Lower leg skin (tissue), 4 donors: ENCODE measurements at regions not wholly inside any gene's neighbourhood (a gene's known extent, or its start where the extent isn't known, plus 50 kb on each side); places are given as distances from the start of the nearest gene placed in this dataset.

Experiments
- DNase-seq, 2 donors: peaks; one replicate each; pipeline ENCODE4 v3.0.0-alpha.2; 2019; ENCODE audit warnings: low spot score in 2 of 2
- H3K4me3 ChIP-seq: fragments of 200-600 bp; sonication (generic); 2 replicates; pipeline ENCODE4 v1.5.1; 2017; ENCODE audit warnings: mild to moderate bottlenecking, low read depth; ENCODE audit not compliant: poor library complexity, severe bottlenecking
- CTCF ChIP-seq, 3 donors: fragments of 450-650 bp; IDR thresholded peaks; one replicate each; pipeline ENCODE4 v1.5.1; 2016; ENCODE audit warnings: antibody characterized with exemption in 3 of 3, mild to moderate bottlenecking in 3 of 3, moderate library complexity in 2 of 3
- POLR2A ChIP-seq, 2 donors: fragments of 450-650 bp; IDR thresholded peaks; one replicate each; pipeline ENCODE4 v1.6.1; 2016 to 2017; ENCODE audit warnings: antibody characterized with exemption in 2 of 2, mild to moderate bottlenecking in 1 of 2, moderate library complexity in 1 of 2
- WGBS, 2 donors: methylation state at CpG; one replicate each; pipeline ENCODE4 v1.1.5; 2018; 5-methylcytosine and 5-hydroxymethylcytosine counted together
- intact Hi-C: fragments of 100-400 bp; cut with DNase I; formaldehyde crosslinking; loops from one replicate; pipeline ENCODE4 v1.15.0; 2023; ENCODE audit warnings: low total_unique reads

GRCh38 chr7:68424658-68425297, 1173.5 kb upstream of the AUTS2 start:
- no peak for DNase-seq
- H3K4me3 ChIP-seq, result no peak overlapping the region
- WGBS, 2 donors, result 72 to 73% methylated on average over 4 of the region's 4 CpGs
- intact Hi-C loops, result no loop called here
- TF ChIP-seq POLR2A (IDR thresholded peaks at IDR 0.05) (no peak), CTCF (IDR thresholded peaks at IDR 0.05) (no peak)

- H3K4me3 ChIP-seq, result no peak overlapping the region
- TF ChIP-seq POLR2A (IDR thresholded peaks at IDR 0.05) (no peak), CTCF (IDR thresholded peaks at IDR 0.05) (no peak)
- WGBS, 2 donors, result 87 to 90% methylated on average over 4 to 6 of the region's 6 CpGs
- DNase-seq, result no peak
- intact Hi-C loops, result no loop called here
Observed at GRCh38 chr7:68425377-68425776, 1172.9 kb upstream of the AUTS2 start.

- H3K4me3 ChIP-seq, result no peak overlapping the region
- no peak for DNase-seq
- intact Hi-C loops, result no loop called here
- WGBS, 2 donors, result 52 to 53% methylated on average over 8 of the region's 8 CpGs
- no peak for TF ChIP-seq CTCF (IDR thresholded peaks at IDR 0.05)
- TF ChIP-seq POLR2A (IDR thresholded peaks at IDR 0.05), result no peak
Observed at GRCh38 chr7:68429411-68430117, 1168.7 kb upstream of the AUTS2 start.

- WGBS, 2 donors, result 63 to 78% methylated on average over 4 of the region's 4 CpGs
- intact Hi-C loops, result no loop called here
- no peak overlapping the region for H3K4me3 ChIP-seq
- DNase-seq, result no peak
- TF ChIP-seq CTCF (IDR thresholded peaks at IDR 0.05), result no peak
- no peak for TF ChIP-seq POLR2A (IDR thresholded peaks at IDR 0.05)
Observed at GRCh38 chr7:68432585-68432984, 1165.7 kb upstream of the AUTS2 start.

- no peak overlapping the region for H3K4me3 ChIP-seq
- intact Hi-C loops, result no loop called here
- TF ChIP-seq POLR2A (IDR thresholded peaks at IDR 0.05), result no peak
- no peak for DNase-seq
- WGBS, 2 donors, result 64 to 68% methylated on average over 5 of the region's 5 CpGs
Observed at GRCh38 chr7:68433462-68434070, 1164.7 kb upstream of the AUTS2 start.

- DNase-seq, result no peak
- intact Hi-C loops, result no loop called here
- H3K4me3 ChIP-seq, result no peak overlapping the region
- no peak for TF ChIP-seq CTCF (IDR thresholded peaks at IDR 0.05)
- 71 to 74% methylated on average over 13 of the region's 13 CpGs for WGBS, 2 donors
Observed at GRCh38 chr7:68434857-68435256, 1163.4 kb upstream of the AUTS2 start.
